Keratinocyte (primary cell): ENCODE measurements at regions not wholly inside any gene's neighbourhood (a gene's known extent, or its start where the extent isn't known, plus 50 kb on each side); places are given as distances from the start of the nearest gene placed in this dataset.

Source experiments
- DNase-seq: peaks from one replicate; pipeline ENCODE4 v3.0.0-alpha.2; 2011; ENCODE audit warnings: low read depth, missing footprints, low spot score
- FAIRE-seq: peaks from 2 replicates; lab custom pipeline; 2011; peaks lifted over from hg19 to GRCh38; lab: Jason Lieb, UNC
- H2AFZ ChIP-seq: 2 replicates; pipeline ENCODE4 v1.6.0; 2012; ENCODE audit warnings: low read length, control low read depth, inconsistent platforms; ENCODE audit not compliant: control insufficient read depth
- H3K27ac ChIP-seq: 2 replicates; pipeline ENCODE4 v1.5.1; 2011; ENCODE audit warnings: low read length; ENCODE audit not compliant: control insufficient read depth, insufficient read depth
- H3K27me3 ChIP-seq: 3 replicates; pipeline ENCODE4 v1.6.0; 2011; ENCODE audit warnings: low read length; ENCODE audit not compliant: control insufficient read depth, insufficient read depth; ENCODE audit errors: extremely low read depth
- H3K36me3 ChIP-seq, 2 experiments: 2 replicates in 1 of 2; 3 replicates in 1 of 2; pipeline ENCODE4 v1.5.1; 2011; ENCODE audit warnings: low read length in 2 of 2, mild to moderate bottlenecking in 1 of 2; ENCODE audit not compliant: control insufficient read depth in 2 of 2, insufficient read depth in 2 of 2; ENCODE audit errors: extremely low read depth in 1 of 2
- H3K4me1 ChIP-seq: 3 replicates; pipeline ENCODE4 v1.5.1; 2011; ENCODE audit warnings: low read length; ENCODE audit not compliant: control insufficient read depth, insufficient read depth; ENCODE audit errors: extremely low read depth
- H3K4me2 ChIP-seq: 3 replicates; pipeline ENCODE4 v1.6.0; 2011; ENCODE audit warnings: low read depth, low read length; ENCODE audit not compliant: control insufficient read depth, insufficient read depth; ENCODE audit errors: extremely low read depth
- H3K4me3 ChIP-seq, 3 experiments: fragments of 200-600 bp in 1 of 3; sonication (generic) in 1 of 3; 2 replicates in 2 of 3; 3 replicates in 1 of 3; pipeline ENCODE4 v1.5.1; 2011 to 2016; ENCODE audit warnings: low read length in 3 of 3, mild to moderate bottlenecking in 3 of 3, control low read depth in 2 of 3, inconsistent platforms in 1 of 3, low read depth in 1 of 3, mixed read lengths in 1 of 3, mixed run types in 1 of 3, moderate library complexity in 1 of 3; ENCODE audit not compliant: control insufficient read depth in 2 of 3, insufficient read depth in 2 of 3; ENCODE audit errors: extremely low read depth in 1 of 3
- H3K79me2 ChIP-seq: 2 replicates; pipeline ENCODE4 v1.6.0; 2012; ENCODE audit warnings: low read length; ENCODE audit not compliant: control insufficient read depth, insufficient read depth
- H3K9ac ChIP-seq: 3 replicates; pipeline ENCODE4 v1.6.0; 2011; ENCODE audit warnings: low read length; ENCODE audit not compliant: control insufficient read depth, insufficient read depth; ENCODE audit errors: extremely low read depth
- H3K9me1 ChIP-seq: 3 replicates; pipeline ENCODE4 v1.6.0; 2011; ENCODE audit warnings: low read length; ENCODE audit not compliant: control insufficient read depth, insufficient read depth; ENCODE audit errors: extremely low read depth
- H3K9me3 ChIP-seq: 2 replicates; pipeline ENCODE4 v1.5.1; 2012; ENCODE audit warnings: low read depth, low read length; ENCODE audit not compliant: control insufficient read depth
- H4K20me1 ChIP-seq: 3 replicates; pipeline ENCODE4 v1.6.0; 2011; ENCODE audit warnings: low read length; ENCODE audit not compliant: control insufficient read depth, insufficient read depth; ENCODE audit errors: extremely low read depth
- CTCF ChIP-seq, 3 experiments: IDR thresholded peaks in 1 of 3; conservative IDR thresholded peaks in 1 of 3; optimal IDR thresholded peaks in 1 of 3; 2 replicates in 2 of 3; 3 replicates in 1 of 3; pipeline versions ENCODE3 to v1.5.1; 2011; ENCODE audit warnings: low read length in 3 of 3, mild to moderate bottlenecking in 3 of 3, moderate library complexity in 2 of 3, control low read depth in 1 of 3, inconsistent platforms in 1 of 3; ENCODE audit not compliant: insufficient read depth in 2 of 3; ENCODE audit errors: extremely low read depth in 1 of 3
- EZH2 ChIP-seq: IDR thresholded peaks from one replicate; pipeline ENCODE4 v1.6.1; 2012; ENCODE audit warnings: inconsistent platforms, mild to moderate bottlenecking, low read length, moderate library complexity
- dilution Hi-C: fragments of 300-500 bp; cut with MboI; formaldehyde crosslinking; loops from one replicate; pipeline ENCODE4 v1.7.0; 2020; ENCODE audit warnings: low sequenced_read_pairs; ENCODE audit not compliant: extremely low pct_ligation_motif_present

GRCh38 chr3:187957582-187957981 lies 196.4 kb upstream of the LPP start:
- H3K79me2 ChIP-seq = no peaks in the 10 kb centered on the region
- H4K20me1 ChIP-seq = no peaks in the 10 kb centered on the region
- DNase-seq (no peak), FAIRE-seq (no peak)
- no peaks in the 10 kb centered on the region for H3K27me3 ChIP-seq
- no peak overlapping the region for H3K9ac ChIP-seq
- no peaks in the 10 kb centered on the region for H3K9me1 ChIP-seq
- H3K27ac ChIP-seq = no peak overlapping the region
- H3K9me3 ChIP-seq = no peaks in the 10 kb centered on the region
- TF ChIP-seq CTCF (optimal IDR thresholded peaks at IDR 0.05 in 1 of 3, IDR thresholded peaks at IDR 0.05 in 1 of 3, conservative IDR thresholded peaks at IDR 0.05 in 1 of 3; ENCODE audit: extremely low read depth in 1 of 3, insufficient read depth in 2 of 3, low read length in 3 of 3) = no peak
- TF ChIP-seq EZH2 = no peak
- no peak overlapping the region for H2AFZ ChIP-seq
- no peaks in the 10 kb centered on the region for H3K36me3 ChIP-seq
- no peak overlapping the region for H3K4me2 ChIP-seq
- dilution Hi-C loops = no loop called here
- no peak overlapping the region for H3K4me3 ChIP-seq
- H3K4me1 ChIP-seq = no peaks in the 10 kb centered on the region

- no peak overlapping the region for H3K27ac ChIP-seq
- H3K4me2 ChIP-seq = no peak overlapping the region
- no peak overlapping the region for H3K9ac ChIP-seq
- DNase-seq = no peak
- TF ChIP-seq EZH2 = no peak
- no peak for TF ChIP-seq CTCF (optimal IDR thresholded peaks at IDR 0.05 in 1 of 3, IDR thresholded peaks at IDR 0.05 in 1 of 3, conservative IDR thresholded peaks at IDR 0.05 in 1 of 3; ENCODE audit: extremely low read depth in 1 of 3, insufficient read depth in 2 of 3, low read length in 3 of 3)
- no peaks in the 10 kb centered on the region for H3K4me1 ChIP-seq
- FAIRE-seq = no peak
- no peaks in the 10 kb centered on the region for H4K20me1 ChIP-seq
- no peak overlapping the region for H3K4me3 ChIP-seq
- H3K9me3 ChIP-seq = no peaks in the 10 kb centered on the region
- no peak overlapping the region for H2AFZ ChIP-seq
- H3K9me1 ChIP-seq = no peaks in the 10 kb centered on the region
- dilution Hi-C loops = no loop called here
- H3K36me3 ChIP-seq = no peaks in the 10 kb centered on the region
- no peaks in the 10 kb centered on the region for H3K79me2 ChIP-seq
- no peaks in the 10 kb centered on the region for H3K27me3 ChIP-seq
Measured at GRCh38 chr3:187958432-187959003, 195.4 kb upstream of the LPP start.
